ENCODE measurements at regions not wholly inside any gene's neighbourhood (a gene's known extent, or its start where the extent isn't known, plus 50 kb on each side); places are given as distances from the start of the nearest gene placed in this dataset.

- ChIA-PET CTCF (no interaction called here), POLR2A (no interaction called here)
- Histone ChIP-seq H3K27me3 (ENCODE audit: control insufficient read depth, insufficient read depth, low read length) (no peaks in the 10 kb centered on the region), H3K9me3 (ENCODE audit: control insufficient read depth, insufficient read depth, low read length) (no peaks in the 10 kb centered on the region), H3K4me3 (ENCODE audit: low read depth, low read length) (no peak overlapping the region), H3K27ac (ENCODE audit: low read depth, low read length) (no peak overlapping the region)
- TF ChIP-seq CTCF (IDR thresholded peaks at IDR 0.05; ENCODE audit: low read depth, low read length): no peak
- no peak for DNase-seq (ENCODE audit: low read depth, low spot score)
These were observed 50.0 kb downstream of the PABIR2 start for GRCh38 chrX:134747006-134747405.

- H3K9me3 ChIP-seq (ENCODE audit: control insufficient read depth, insufficient read depth, low read length): no peaks in the 10 kb centered on the region
- no peak overlapping the region for H3K4me3 ChIP-seq (ENCODE audit: low read depth, low read length)
- H3K27ac ChIP-seq (ENCODE audit: low read depth, low read length): no peak overlapping the region
- H3K27me3 ChIP-seq (ENCODE audit: control insufficient read depth, insufficient read depth, low read length): no peaks in the 10 kb centered on the region
- ChIA-PET POLR2A (no interaction called here), CTCF (no interaction called here)
- no peak for DNase-seq (ENCODE audit: low read depth, low spot score)
- no peak for TF ChIP-seq CTCF (IDR thresholded peaks at IDR 0.05; ENCODE audit: low read depth, low read length)
These were observed 50.6 kb downstream of the PABIR2 start for GRCh38 chrX:134746410-134746785.

- Histone ChIP-seq H3K27ac (ENCODE audit: low read depth, low read length) (no peak overlapping the region), H3K4me3 (ENCODE audit: low read depth, low read length) (no peak overlapping the region), H3K27me3 (ENCODE audit: control insufficient read depth, insufficient read depth, low read length) (no peaks in the 10 kb centered on the region), H3K9me3 (ENCODE audit: control insufficient read depth, insufficient read depth, low read length) (no peaks in the 10 kb centered on the region)
- ChIA-PET POLR2A (no interaction called here), CTCF (no interaction called here)
- no peak for DNase-seq (ENCODE audit: low read depth, low spot score)
- TF ChIP-seq CTCF (IDR thresholded peaks at IDR 0.05; ENCODE audit: low read depth, low read length): no peak
These were observed 51.2 kb downstream of the PABIR2 start for GRCh38 chrX:134745636-134746409.

GRCh38 chrX:134743091-134743490, 53.9 kb downstream of the PABIR2 start:
- H3K9me3 ChIP-seq (ENCODE audit: control insufficient read depth, insufficient read depth, low read length): no peaks in the 10 kb centered on the region
- ChIA-PET CTCF (interaction anchor here (0.6 kb wide), 1 partner anchor 18 kb away, joined by 3 read pairs; no protein-coding TSS in a partner anchor), POLR2A (no interaction called here)
- no peak overlapping the region for H3K4me3 ChIP-seq (ENCODE audit: low read depth, low read length)
- no peak overlapping the region for H3K27ac ChIP-seq (ENCODE audit: low read depth, low read length)
- no peak for DNase-seq (ENCODE audit: low read depth, low spot score)
- no peak for TF ChIP-seq CTCF (IDR thresholded peaks at IDR 0.05; ENCODE audit: low read depth, low read length)
- H3K27me3 ChIP-seq (ENCODE audit: control insufficient read depth, insufficient read depth, low read length): no peaks in the 10 kb centered on the region

- no peak for TF ChIP-seq CTCF (IDR thresholded peaks at IDR 0.05; ENCODE audit: low read depth, low read length)
- no peak for DNase-seq (ENCODE audit: low read depth, low spot score)
- Histone ChIP-seq H3K4me3 (ENCODE audit: low read depth, low read length) (no peak overlapping the region), H3K27ac (ENCODE audit: low read depth, low read length) (no peak overlapping the region), H3K27me3 (ENCODE audit: control insufficient read depth, insufficient read depth, low read length) (no peaks in the 10 kb centered on the region), H3K9me3 (ENCODE audit: control insufficient read depth, insufficient read depth, low read length) (no peaks in the 10 kb centered on the region)
- CTCF ChIA-PET: no interaction called here
- POLR2A ChIA-PET: no interaction called here
These were observed 54.4 kb downstream of the PABIR2 start for GRCh38 chrX:134742573-134742972.

All from AG04450 (cell line).